GM12878 (cell line): ENCODE measurements at regions not wholly inside any gene's neighbourhood (a gene's known extent, or its start where the extent isn't known, plus 50 kb on each side); places are given as distances from the start of the nearest gene placed in this dataset.

Source experiments
- ATAC-seq: fragments of 200-7000 bp; cut with Tn5 transposase; 3 replicates; pipeline ENCODE4 v1.9.1; 2020; ENCODE audit warnings: mild to moderate bottlenecking, moderate library complexity
- BruUV-seq: library from RNA; stranded (reverse); fragments of 400-500 nt; replicated peaks from 2 replicates; lab custom pipeline; 2021; lab: Mats Ljungman, UMichigan
- CTCF ChIA-PET: fragments of 300-600 bp; sonication (Branson Sonifier 250); formaldehyde crosslinking; extraction: SDS; loops from one replicate; lab custom pipeline; 2021; ENCODE audit warnings: inconsistent platforms; lab: Yijun Ruan, JAX
- POLR2A ChIA-PET: fragments of 350-600 bp; formaldehyde crosslinking; extraction: SDS; loops from one replicate; lab custom pipeline; 2021; ENCODE audit warnings: inconsistent platforms; lab: Charles Lee
- RAD21 ChIA-PET: fragments of 300-600 bp; sonication (Branson Sonifier 250); formaldehyde crosslinking; loops from one replicate; lab custom pipeline; 2023; ENCODE audit warnings: antibody characterized with exemption; ENCODE audit not compliant: unreplicated experiment; lab: Charles Lee
- SMC1A ChIA-PET: fragments of 300-600 bp; sonication (Branson Sonifier 250); formaldehyde crosslinking; loops from one replicate; lab custom pipeline; 2023; ENCODE audit not compliant: unreplicated experiment, uncharacterized antibody; lab: Charles Lee
- DNase-seq: peaks from one replicate; pipeline ENCODE4 v3.0.0-alpha.2; 2011; ENCODE audit warnings: low read depth, low spot score
- FAIRE-seq: peaks from 3 replicates; lab custom pipeline; 2011; peaks lifted over from hg19 to GRCh38; lab: Jason Lieb, UNC
- H2AFZ ChIP-seq: 2 replicates; pipeline ENCODE4 v1.6.0; 2011; ENCODE audit warnings: low read depth, low read length, control low read depth; ENCODE audit not compliant: control insufficient read depth
- H3K27ac ChIP-seq: 2 replicates; pipeline ENCODE4 v1.5.1; 2011; ENCODE audit warnings: control low read depth; ENCODE audit not compliant: control insufficient read depth, insufficient read depth
- H3K27me3 ChIP-seq, 2 experiments: replicated peaks in 1 of 2; 2 replicates each; pipeline versions ENCODE4 v1.6.0 to v1.6.1; 2011; ENCODE audit warnings: low read length in 1 of 2; ENCODE audit not compliant: control insufficient read depth in 2 of 2, insufficient read depth in 2 of 2
- H3K36me3 ChIP-seq, 2 experiments: 2 replicates each; pipeline ENCODE4 v1.5.1; 2011; ENCODE audit warnings: low read length in 1 of 2; ENCODE audit not compliant: control insufficient read depth in 2 of 2, insufficient read depth in 2 of 2
- H3K4me1 ChIP-seq: 2 replicates; pipeline ENCODE4 v1.6.1; 2011; ENCODE audit warnings: mild to moderate bottlenecking, low read length, moderate library complexity, mixed read lengths; ENCODE audit not compliant: control insufficient read depth, insufficient read depth
- H3K4me2 ChIP-seq: 2 replicates; pipeline ENCODE4 v1.6.0; 2011; ENCODE audit warnings: control low read depth; ENCODE audit not compliant: control insufficient read depth, insufficient read depth
- H3K4me3 ChIP-seq: fragments of 200-600 bp; sonication (generic); 2 replicates; pipeline ENCODE4 v1.5.1; 2016
- H3K79me2 ChIP-seq: 2 replicates; pipeline ENCODE4 v1.6.0; 2011; ENCODE audit warnings: low read length; ENCODE audit not compliant: control insufficient read depth, insufficient read depth
- H3K9ac ChIP-seq: 2 replicates; pipeline ENCODE4 v1.8.0; 2011; ENCODE audit warnings: low read length, control low read depth, mixed read lengths; ENCODE audit not compliant: control insufficient read depth, insufficient read depth
- H3K9me3 ChIP-seq: replicated peaks from 3 replicates; pipeline ENCODE4 v1.5.1; 2011; ENCODE audit warnings: mild to moderate bottlenecking, low read length; ENCODE audit not compliant: control insufficient read depth, insufficient read depth
- H4K20me1 ChIP-seq: 2 replicates; pipeline ENCODE4 v1.6.0; 2011; ENCODE audit not compliant: control insufficient read depth, insufficient read depth
- PRDM15 ChIP-seq: fragments of 450-650 bp; formaldehyde crosslinking; IDR thresholded peaks from 2 replicates; pipeline ENCODE4 v1.4.0; 2020; ENCODE audit warnings: mild to moderate bottlenecking, moderate library complexity
- SRF ChIP-seq, 2 experiments: IDR thresholded peaks; 2 replicates each; pipeline ENCODE4 v1.6.1; 2011; ENCODE audit warnings: low read depth in 2 of 2, low read length in 2 of 2, mild to moderate bottlenecking in 1 of 2, moderate library complexity in 1 of 2
- ZBTB40 ChIP-seq: fragments of 450-650 bp; IDR thresholded peaks from 2 replicates; pipeline ENCODE4 v1.6.1; 2016; ENCODE audit warnings: mild to moderate bottlenecking, moderate library complexity, borderline replicate concordance
- ZNF592 ChIP-seq: fragments of 450-650 bp; IDR thresholded peaks from 2 replicates; pipeline ENCODE4 v1.6.1; 2017; ENCODE audit warnings: mild to moderate bottlenecking, moderate library complexity
- WGBS: methylation state at CpG from one replicate; pipeline ENCODE4 v1.1.6; 2016; ENCODE audit warnings: low lambda C conversion rate; ENCODE audit not compliant: insufficient replicate concordance, insufficient coverage; ENCODE audit errors: missing lambda C conversion rate; 5-methylcytosine and 5-hydroxymethylcytosine counted together
- in situ Hi-C: fragments of 300-500 bp; cut with MboI; formaldehyde crosslinking; loops from 9 replicates; pipeline ENCODE4 v1.14.3; 2018; ENCODE audit warnings: mixed read lengths
- intact Hi-C: fragments of 100-400 bp; cut with micrococcal nuclease; formaldehyde crosslinking; loops from one replicate; pipeline ENCODE4 v1.14.2; 2022; ENCODE audit not compliant: unreplicated experiment

- H3K4me2 ChIP-seq = peak overlapping the region; percentile 56; the same call in 1 of the 2 replicates
- TF ChIP-seq PRDM15 (CRISPR knock-in tag) = no peak
- TF ChIP-seq ZNF592 = no peak
- TF ChIP-seq SRF (IDR thresholded peaks at IDR 0.05; ENCODE audit: low read depth in 2 of 2, low read length in 2 of 2) = no peak
- TF ChIP-seq ZBTB40 = no peak
Measured at GRCh38 chr17:72390675-72391508, 270.1 kb downstream of the SOX9 start.

More at GRCh38 chr17:72390675-72391508, 270.1 kb downstream of the SOX9 start:
- Histone ChIP-seq H4K20me1 (no peaks in the 10 kb centered on the region), H3K27me3 (no peaks in the 10 kb centered on the region), H3K36me3 (no peaks in the 10 kb centered on the region), H3K4me3 (no peak overlapping the region), H3K79me2 (no peaks in the 10 kb centered on the region), H2AFZ (no peak overlapping the region), H3K9ac (no peak overlapping the region), H3K4me1 (peaks cover 40% of the 10 kb centered on the region), H3K9me3 (no peaks in the 10 kb centered on the region), H3K27ac (no peak overlapping the region)
- DNase-seq = no peak
- ChIA-PET SMC1A (interaction anchor here (0.5 to 4.7 kb wide), 19 partner anchors 10 to 311 kb away, joined by 3 to 65 read pairs (median 10); partner anchors contain the start of gene SOX9), POLR2A (interaction anchor here (0.6 to 6.7 kb wide), 8 partner anchors 15 to 73 kb away, joined by 3 to 38 read pairs (median 6); no protein-coding TSS in a partner anchor), CTCF (interaction anchor here (0.6 to 1.9 kb wide), 7 partner anchors 9 to 122 kb away, joined by 3 to 8 read pairs (median 3); no protein-coding TSS in a partner anchor), RAD21 (interaction anchor here (0.8 to 8.8 kb wide), 12 partner anchors 16 to 149 kb away, joined by 3 to 110 read pairs (median 12); no protein-coding TSS in a partner anchor)
- 0 out of 3 replicates have a peak, but pooled peaks have one; percentile 1 for ATAC-seq
- TSS peak; percentile 26 for BruUV-seq
- in situ Hi-C loops = loop anchor here (25.0 kb wide), 2 partner anchors 1629 to 1754 kb away; no protein-coding TSS in a partner anchor
- intact Hi-C loops = no loop called here
- 78% methylated on average over 3 of the region's 3 CpGs for WGBS
- FAIRE-seq = no peak
